Left lung (tissue), 4 donors: ENCODE measurements at regions not wholly inside any gene's neighbourhood (a gene's known extent, or its start where the extent isn't known, plus 50 kb on each side); places are given as distances from the start of the nearest gene placed in this dataset.

Experiments
- ATAC-seq: fragments of 200-7000 bp; cut with Tn5 transposase; one replicate; pipeline ENCODE4 v1.9.1; 2020; ENCODE audit warnings: moderate library complexity
- DNase-seq, 4 donors: peaks; one replicate each; pipeline ENCODE4 v3.0.0-alpha.2; 2013 to 2020
- H3K27ac ChIP-seq, 2 donors: fragments of 200-600 bp; sonication (generic) in 1 of 2; one replicate each; pipeline versions ENCODE4 v1.5.0 to v1.8.0; 2020 to 2021
- H3K27me3 ChIP-seq, 2 donors: fragments of 200-600 bp; sonication (generic) in 1 of 2; one replicate each; pipeline versions ENCODE4 v1.5.0 to v1.8.0; 2020 to 2021
- H3K36me3 ChIP-seq, 2 donors: fragments of 200-600 bp; sonication (generic) in 1 of 2; one replicate each; pipeline versions ENCODE4 v1.5.0 to v1.8.0; 2020 to 2021
- H3K4me1 ChIP-seq, 2 donors: fragments of 200-600 bp; one replicate each; pipeline ENCODE4 v1.8.0; 2021
- H3K4me3 ChIP-seq, 2 donors: fragments of 200-600 bp; sonication (generic) in 1 of 2; one replicate each; pipeline versions ENCODE4 v1.5.0 to v1.8.0; 2020 to 2021; ENCODE audit warnings: mild to moderate bottlenecking in 1 of 2
- H3K9me3 ChIP-seq, 2 donors: fragments of 200-600 bp; sonication (generic) in 1 of 2; one replicate each; pipeline versions ENCODE4 v1.5.0 to v1.8.0; 2020 to 2021
- intact Hi-C, 2 donors: fragments of 100-400 bp; cut with DNase I; formaldehyde crosslinking; loops; one replicate each; pipeline versions ENCODE4 v1.11.2 to v1.14.2; 2022
- TF ChIP-seq, protein P1 (sequence below), 2 donors: fragments of 200-600 bp; sonication (generic) in 1 of 2; IDR thresholded peaks; one replicate each; pipeline versions ENCODE4 v1.5.0 to v1.8.0; 2021; ENCODE audit warnings: antibody characterized with exemption in 2 of 2
- donor health status: DM: no; HTN: yes; CAD: no.
- donor health status: DM: no; HTN: no; CAD: no.

DNA sequence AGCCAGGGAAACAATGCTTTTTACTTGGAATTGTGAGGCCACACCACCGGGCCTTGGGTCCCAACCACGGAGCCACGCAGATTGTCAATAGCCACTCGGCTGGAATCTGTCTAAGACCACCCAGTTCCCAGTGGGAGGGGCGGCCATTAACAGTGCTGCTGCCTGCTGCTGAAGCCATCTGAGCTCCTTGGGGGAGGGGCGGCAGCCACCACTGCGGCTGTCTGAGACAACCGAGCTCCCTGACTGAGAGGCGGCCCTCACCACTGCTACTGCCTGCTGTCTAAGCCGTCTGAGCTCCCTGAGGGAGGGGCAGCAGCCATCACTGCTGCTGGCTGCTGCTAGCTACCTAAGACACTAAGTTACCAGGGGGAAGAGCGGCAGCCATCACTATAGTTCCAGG is 64.3 kb downstream of the DMRTA2 start:
- H3K27ac ChIP-seq, result no peak overlapping the region
- TF ChIP-seq, protein P1, sequence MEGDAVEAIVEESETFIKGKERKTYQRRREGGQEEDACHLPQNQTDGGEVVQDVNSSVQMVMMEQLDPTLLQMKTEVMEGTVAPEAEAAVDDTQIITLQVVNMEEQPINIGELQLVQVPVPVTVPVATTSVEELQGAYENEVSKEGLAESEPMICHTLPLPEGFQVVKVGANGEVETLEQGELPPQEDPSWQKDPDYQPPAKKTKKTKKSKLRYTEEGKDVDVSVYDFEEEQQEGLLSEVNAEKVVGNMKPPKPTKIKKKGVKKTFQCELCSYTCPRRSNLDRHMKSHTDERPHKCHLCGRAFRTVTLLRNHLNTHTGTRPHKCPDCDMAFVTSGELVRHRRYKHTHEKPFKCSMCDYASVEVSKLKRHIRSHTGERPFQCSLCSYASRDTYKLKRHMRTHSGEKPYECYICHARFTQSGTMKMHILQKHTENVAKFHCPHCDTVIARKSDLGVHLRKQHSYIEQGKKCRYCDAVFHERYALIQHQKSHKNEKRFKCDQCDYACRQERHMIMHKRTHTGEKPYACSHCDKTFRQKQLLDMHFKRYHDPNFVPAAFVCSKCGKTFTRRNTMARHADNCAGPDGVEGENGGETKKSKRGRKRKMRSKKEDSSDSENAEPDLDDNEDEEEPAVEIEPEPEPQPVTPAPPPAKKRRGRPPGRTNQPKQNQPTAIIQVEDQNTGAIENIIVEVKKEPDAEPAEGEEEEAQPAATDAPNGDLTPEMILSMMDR (IDR thresholded peaks at IDR 0.05), result no peak
- no peaks in the 10 kb centered on the region for H3K4me1 ChIP-seq
- H3K4me3 ChIP-seq, result no peak overlapping the region
- peaks cover 0 to 34% of the 10 kb centered on the region in 2 donors for H3K27me3 ChIP-seq
- H3K36me3 ChIP-seq, result no peaks in the 10 kb centered on the region
- no peak for DNase-seq
- H3K9me3 ChIP-seq, result no peaks in the 10 kb centered on the region
- intact Hi-C loops, result no loop called here
- ATAC-seq, result no peak

DNA sequence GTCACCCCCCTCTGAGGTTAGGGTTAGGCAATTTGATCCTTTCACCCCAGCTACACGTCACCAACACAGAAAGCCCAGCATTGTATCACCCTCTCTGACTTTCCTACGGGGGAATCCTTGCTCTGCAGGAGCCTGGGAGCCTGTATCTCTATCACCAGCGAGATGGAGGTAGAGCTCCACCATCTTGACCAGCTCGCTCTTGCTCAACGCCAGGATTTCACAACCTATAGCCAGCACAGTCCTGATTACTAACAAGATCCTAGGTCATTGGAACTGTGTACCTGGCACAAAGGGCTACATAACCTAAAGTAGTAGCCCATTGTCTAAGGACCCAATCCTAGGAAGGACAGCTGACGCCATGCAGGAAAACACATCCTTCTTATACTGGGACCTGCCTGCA is 66.1 kb downstream of the DMRTA2 start:
- TF ChIP-seq, protein P1 (IDR thresholded peaks at IDR 0.05), result no peak
- H3K4me3 ChIP-seq, result no peak overlapping the region
- H3K27ac ChIP-seq, result no peak overlapping the region
- no peaks in the 10 kb centered on the region for H3K9me3 ChIP-seq
- no peaks in the 10 kb centered on the region for H3K4me1 ChIP-seq
- no peak for DNase-seq
- ATAC-seq, result no peak
- H3K36me3 ChIP-seq, result no peaks in the 10 kb centered on the region
- H3K27me3 ChIP-seq, result peaks cover 0 to 34% of the 10 kb centered on the region in 2 donors
- intact Hi-C loops, result no loop called here

DNA sequence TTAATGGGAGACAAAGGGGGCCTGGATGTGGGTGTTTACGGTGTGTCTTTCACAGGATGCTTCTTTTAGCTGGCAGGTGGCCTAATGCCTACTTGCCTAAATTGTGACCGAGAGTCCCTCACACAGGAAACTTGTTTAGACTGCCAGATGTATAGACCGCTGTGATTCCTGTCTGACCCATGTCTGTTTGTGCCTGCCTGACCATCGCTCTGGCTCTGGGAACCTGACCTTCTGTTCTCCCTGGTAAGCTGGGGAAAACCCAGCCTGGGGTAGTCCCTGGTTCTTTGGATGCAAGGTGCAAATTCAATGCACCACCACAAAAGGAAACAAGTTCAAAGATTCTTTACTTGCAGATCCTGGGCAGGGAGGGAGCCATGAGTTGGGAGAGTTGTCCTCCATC is 68.4 kb downstream of the DMRTA2 start:
- no peak for ATAC-seq
- TF ChIP-seq, protein P1 (IDR thresholded peaks at IDR 0.05), result no peak
- H3K36me3 ChIP-seq, result no peaks in the 10 kb centered on the region
- peaks cover 0 to 46% of the 10 kb centered on the region in 2 donors for H3K27me3 ChIP-seq
- H3K4me3 ChIP-seq, result no peak overlapping the region
- H3K9me3 ChIP-seq, result no peaks in the 10 kb centered on the region
- no peak for DNase-seq
- H3K27ac ChIP-seq, result no peak overlapping the region
- intact Hi-C loops, result no loop called here
- no peaks in the 10 kb centered on the region for H3K4me1 ChIP-seq

DNA sequence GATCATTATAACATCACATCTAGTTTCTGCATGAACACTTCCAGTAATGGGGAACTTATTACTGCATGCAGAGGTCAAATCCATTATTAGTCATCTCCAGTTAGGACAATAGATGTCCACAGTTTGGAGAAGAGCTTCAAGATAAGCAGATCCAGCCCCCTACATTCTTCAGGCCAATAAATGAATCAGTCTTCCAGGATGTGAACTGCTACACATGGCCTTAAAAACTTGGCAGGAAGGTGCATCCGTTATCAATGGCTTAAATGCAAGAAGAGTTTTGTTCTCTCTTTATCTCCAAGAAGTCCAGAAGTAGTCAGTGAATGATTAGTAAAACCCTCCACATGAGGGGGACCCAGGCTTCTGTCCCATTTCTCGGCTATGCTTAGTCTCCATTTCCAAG is 70.8 kb downstream of the DMRTA2 start:
- ATAC-seq, result no peak
- Histone ChIP-seq H3K27ac (no peak overlapping the region), H3K9me3 (no peaks in the 10 kb centered on the region)

DNA sequence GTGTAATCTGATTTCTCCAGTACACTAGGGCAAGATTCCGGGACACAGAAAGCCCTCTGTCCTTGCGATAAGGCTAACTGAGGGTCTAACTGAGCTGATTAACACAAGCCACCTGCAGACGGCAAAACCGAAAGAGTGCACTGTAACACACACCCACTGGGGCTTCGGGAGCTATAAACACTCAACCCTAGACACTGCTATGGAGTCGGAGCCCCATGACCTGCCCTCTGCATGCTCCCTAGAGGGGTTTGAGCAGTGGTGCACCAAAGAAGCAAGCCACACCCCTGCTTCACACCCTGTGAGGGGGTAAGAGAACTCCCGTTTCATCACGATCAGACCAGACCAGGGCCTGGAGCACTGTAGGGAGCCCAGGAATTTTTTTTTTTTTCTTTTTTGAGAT is 72.4 kb downstream of the DMRTA2 start:
- intact Hi-C loops, result no loop called here
- no peak overlapping the region for H3K27ac ChIP-seq
- DNase-seq, result no peak
- peaks cover 0 to 25% of the 10 kb centered on the region in 2 donors for H3K27me3 ChIP-seq
- no peaks in the 10 kb centered on the region for H3K36me3 ChIP-seq
- ATAC-seq, result no peak
- H3K4me3 ChIP-seq, result no peak overlapping the region
- TF ChIP-seq, protein P1 (IDR thresholded peaks at IDR 0.05), result no peak
- H3K4me1 ChIP-seq, result no peaks in the 10 kb centered on the region
- no peaks in the 10 kb centered on the region for H3K9me3 ChIP-seq

More for the DNA sequence above, 70.8 kb downstream of the DMRTA2 start:
- Histone ChIP-seq H3K36me3 (no peaks in the 10 kb centered on the region), H3K4me3 (no peak overlapping the region), H3K4me1 (no peaks in the 10 kb centered on the region), H3K27me3 (peaks cover 0 to 34% of the 10 kb centered on the region in 2 donors)
- TF ChIP-seq, protein P1 (IDR thresholded peaks at IDR 0.05), result no peak
- no peak for DNase-seq
- intact Hi-C loops, result no loop called here
